Left renal pelvis (tissue), 4 donors: ENCODE measurements at regions not wholly inside any gene's neighbourhood (a gene's known extent, or its start where the extent isn't known, plus 50 kb on each side); places are given as distances from the start of the nearest gene placed in this dataset.
"Not testable (repeated sequence)": the region's sequence is repeated elsewhere in the genome, so short reads cannot be mapped to it uniquely, and the experiment has no call there.

Experiments used
- DNase-seq, 4 donors: peaks; one replicate each; pipeline ENCODE4 v3.0.0-alpha.2; 2013; ENCODE audit warnings: low read depth in 4 of 4, low spot score in 3 of 4

DNA sequence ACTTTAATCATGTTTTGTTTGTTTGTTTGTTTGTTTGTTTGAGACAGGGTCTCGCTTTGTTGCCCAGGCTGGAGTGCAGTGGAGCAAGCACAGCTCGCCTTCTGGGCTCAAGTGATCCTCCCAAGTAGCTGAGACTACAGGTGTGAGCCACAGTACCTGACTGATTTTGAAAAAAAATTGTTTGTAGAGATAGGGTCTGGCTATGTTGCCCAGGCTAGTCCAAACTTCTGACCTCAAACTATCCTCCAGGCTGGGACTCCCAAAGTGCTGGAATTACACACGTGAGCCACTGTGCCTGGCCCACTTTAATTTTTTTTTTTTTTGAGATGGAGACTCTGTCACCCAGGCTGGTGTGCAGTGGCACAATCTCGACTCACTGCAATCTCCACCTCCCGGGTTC lies 74.8 kb upstream of the CLDN5 start:
- no peak for DNase-seq

DNA sequence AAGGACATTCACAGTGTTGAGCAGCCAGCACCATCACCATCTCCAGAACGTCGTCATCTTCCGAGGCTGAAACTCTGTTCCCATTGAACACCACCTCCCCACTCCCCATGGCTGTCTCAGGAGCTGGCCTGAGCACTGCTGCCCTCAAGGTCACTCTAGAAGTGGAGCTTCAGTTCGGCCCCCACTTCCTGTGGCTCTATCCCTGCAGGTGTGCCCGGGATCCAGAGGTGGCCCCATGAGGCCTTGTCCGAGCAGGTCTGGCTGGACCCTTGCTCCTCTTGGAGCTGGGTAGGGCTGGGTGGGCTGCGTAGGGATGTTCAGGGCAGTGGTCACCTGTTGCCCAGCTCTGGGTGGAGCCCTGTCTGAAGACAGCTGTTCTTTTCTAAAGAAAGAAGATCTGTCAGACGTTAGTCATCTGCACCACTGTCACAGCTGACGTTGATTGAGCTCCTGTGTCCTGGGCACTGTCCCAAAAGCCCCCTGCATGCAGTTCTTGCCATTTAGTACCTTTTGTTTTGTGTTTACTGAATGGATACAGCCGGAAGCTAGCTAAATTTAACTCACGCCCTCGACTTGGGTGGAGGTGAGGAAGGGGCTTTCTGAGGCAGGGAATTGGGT lies 75.5 kb upstream of the CLDN5 start:
- no peak for DNase-seq

GRCh38 chr22:19603346-19603745 lies 79.1 kb upstream of the CLDN5 start:
- DNase-seq, result not testable (repeated sequence)

DNA sequence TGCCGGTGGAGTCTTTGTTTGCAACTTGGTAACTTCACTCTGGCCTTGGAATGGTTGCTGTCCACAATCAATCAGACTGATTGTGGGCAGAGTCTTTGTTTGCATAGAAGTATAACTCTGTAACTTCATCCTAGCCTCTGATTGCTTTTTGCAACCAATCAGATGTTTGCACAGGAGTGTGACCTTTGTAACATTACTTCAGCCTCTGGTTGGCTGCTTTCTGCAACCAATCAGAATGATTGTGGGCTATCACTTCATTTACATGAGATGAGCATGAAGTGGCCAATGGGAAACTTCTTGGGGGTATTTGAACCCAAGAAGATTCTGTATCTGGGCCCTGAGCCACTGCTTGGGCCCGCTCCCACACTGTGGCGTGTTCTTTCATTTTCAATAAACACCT lies 79.6 kb upstream of the CLDN5 start:
- DNase-seq, result no peak

- no peak for DNase-seq
These were observed 80.6 kb upstream of the CLDN5 start for GRCh38 chr22:19604711-19605268.

DNA sequence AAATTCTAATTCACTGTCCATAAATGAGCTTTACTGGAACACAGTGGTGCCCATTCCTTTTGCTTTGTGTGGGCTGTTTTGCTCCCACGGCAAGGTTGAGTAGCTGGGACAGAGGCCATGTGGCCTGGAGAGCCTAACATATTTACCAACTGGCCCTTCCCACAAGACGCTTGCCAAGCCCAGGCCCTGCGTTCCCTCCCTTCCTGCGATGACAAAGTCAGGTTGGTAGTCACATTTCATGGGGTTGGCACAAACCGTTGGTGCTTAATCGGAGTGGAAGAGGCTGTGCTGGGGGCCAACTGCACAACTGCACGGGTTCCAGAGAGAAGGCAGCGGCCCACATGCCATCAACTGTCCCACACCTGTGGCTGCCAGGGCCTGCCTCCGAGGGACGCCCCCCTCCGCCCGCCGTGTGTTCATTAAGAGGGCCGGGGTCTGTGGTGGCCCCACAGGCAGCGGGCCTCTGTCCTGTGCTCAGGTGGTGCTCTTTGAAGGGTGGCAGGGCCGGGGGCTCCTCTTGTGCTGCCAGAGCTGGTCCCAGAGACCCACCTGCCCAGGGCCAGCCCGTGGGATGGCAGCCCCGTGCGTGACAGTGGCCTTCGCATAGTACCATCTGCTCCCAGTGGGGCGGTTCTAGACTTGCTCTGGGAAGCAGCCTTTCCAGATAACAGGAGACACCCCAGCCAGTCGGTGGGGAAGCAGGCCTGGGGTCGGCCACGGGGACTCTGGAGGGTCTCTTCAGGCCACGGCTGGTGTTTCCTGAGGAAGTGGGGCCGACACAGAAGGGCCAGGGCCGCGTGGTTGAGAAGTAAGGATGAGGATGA lies 81.5 kb upstream of the CLDN5 start:
- no peak for DNase-seq

DNA sequence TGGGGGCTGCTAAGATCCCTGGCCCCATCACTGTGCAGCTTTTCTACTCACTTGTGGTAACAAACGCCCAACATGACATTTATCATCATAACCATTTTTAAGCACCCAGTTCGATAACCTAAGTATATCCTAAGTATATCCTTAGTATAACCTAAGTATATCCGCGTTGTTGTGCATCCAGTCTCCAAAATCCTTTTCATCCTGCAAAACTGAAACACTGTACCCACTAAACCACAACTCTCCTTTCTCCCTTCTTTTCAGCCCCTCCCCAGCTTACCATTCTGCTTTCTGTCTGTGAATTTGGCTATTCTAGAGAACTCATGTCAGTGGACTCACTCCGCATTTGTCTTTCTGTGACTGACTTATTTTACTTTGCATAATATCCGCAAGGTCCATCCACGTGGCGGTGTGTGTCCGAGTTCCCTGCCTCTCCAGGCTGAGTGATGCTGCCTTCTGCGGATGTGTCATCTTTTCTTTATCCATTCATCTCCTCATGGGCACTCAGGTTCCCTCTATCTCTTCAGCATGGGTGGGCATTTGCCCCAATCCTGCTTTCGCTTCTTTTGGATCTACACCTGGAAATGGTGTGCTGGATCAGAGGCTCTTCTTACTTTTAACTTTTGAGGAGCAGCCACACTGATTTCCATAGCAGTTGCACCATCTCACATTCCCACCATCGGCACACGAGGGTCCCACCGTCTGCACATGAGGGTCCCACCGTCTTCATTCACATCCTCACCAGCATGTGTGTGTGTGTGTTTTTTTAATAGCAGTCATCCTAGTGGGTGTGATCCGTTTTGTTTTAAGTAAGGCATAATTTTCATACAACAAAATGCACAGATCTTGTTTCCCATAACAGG lies 82.4 kb upstream of the CLDN5 start:
- no peak for DNase-seq

- no peak for DNase-seq
These were observed 83.2 kb upstream of the CLDN5 start for GRCh38 chr22:19607192-19608002.

DNA sequence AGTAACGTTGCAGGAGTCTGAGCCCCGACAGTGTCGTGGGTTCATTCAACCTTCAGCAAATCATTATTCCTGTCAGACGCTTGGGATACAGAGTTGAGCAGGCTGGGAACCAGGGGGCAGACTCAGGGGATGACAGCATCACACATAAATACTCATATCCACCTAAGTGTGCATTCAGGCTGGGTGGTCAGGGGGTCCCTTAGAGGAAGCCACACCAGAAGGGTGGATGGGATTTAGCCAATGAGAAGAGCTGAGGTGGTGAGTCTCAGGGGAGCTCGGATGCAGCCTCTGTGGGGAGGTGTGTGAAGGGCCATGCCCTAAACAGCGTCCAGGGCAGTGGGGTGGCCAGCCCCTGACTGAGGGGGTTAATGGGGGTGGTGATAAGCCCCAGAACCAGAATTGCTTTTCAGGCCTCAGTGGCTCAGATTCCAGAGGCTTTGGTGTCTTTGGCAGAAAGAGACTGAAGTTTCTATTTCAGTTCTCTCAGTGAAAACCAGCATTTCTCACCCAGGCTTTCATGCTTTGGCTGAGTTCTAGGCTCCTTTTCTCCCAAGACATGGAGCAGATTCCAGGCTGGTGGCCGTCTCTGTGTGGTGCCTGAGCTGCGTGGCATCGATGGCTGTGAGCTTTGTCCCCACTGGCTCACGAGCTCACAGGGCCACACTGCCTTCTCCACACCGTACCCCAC lies 83.9 kb upstream of the CLDN5 start:
- no peak for DNase-seq

- not testable (repeated sequence) for DNase-seq
These were observed 85.5 kb upstream of the CLDN5 start for GRCh38 chr22:19609753-19610152.

GRCh38 chr22:19610518-19611253 lies 86.5 kb upstream of the CLDN5 start:
- DNase-seq, result no peak

GRCh38 chr22:19611590-19611989 lies 87.4 kb upstream of the CLDN5 start:
- DNase-seq, result no peak

GRCh38 chr22:19612866-19613572 lies 88.8 kb upstream of the CLDN5 start:
- no peak for DNase-seq

- DNase-seq, result no peak
These were observed 90.3 kb upstream of the CLDN5 start for GRCh38 chr22:19614536-19614863.

DNA sequence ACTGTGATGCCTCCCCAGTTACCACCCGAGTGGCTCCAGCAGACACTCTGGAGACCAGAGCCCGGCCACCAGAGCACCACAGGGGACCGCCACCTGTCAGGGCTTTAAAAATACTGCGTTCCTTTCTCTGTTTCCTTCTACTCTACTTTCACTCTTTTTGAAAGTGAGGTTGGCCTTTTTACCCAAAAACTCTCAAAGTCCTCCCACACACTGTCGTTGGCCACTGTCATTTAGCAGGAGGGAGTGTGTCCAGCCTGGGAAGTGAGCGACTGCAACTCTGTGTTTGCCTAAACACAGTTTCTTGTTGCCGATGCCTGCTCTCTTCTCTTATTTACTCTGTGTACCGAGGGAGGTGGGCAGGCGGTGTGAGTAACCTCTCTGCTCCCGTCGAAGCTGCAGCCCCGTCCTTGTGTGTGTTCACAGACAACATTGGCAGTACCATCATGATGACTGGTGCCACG lies 90.8 kb upstream of the CLDN5 start:
- DNase-seq, result no peak

GRCh38 chr22:19615867-19616581 lies 91.8 kb upstream of the CLDN5 start:
- DNase-seq, result no peak

DNA sequence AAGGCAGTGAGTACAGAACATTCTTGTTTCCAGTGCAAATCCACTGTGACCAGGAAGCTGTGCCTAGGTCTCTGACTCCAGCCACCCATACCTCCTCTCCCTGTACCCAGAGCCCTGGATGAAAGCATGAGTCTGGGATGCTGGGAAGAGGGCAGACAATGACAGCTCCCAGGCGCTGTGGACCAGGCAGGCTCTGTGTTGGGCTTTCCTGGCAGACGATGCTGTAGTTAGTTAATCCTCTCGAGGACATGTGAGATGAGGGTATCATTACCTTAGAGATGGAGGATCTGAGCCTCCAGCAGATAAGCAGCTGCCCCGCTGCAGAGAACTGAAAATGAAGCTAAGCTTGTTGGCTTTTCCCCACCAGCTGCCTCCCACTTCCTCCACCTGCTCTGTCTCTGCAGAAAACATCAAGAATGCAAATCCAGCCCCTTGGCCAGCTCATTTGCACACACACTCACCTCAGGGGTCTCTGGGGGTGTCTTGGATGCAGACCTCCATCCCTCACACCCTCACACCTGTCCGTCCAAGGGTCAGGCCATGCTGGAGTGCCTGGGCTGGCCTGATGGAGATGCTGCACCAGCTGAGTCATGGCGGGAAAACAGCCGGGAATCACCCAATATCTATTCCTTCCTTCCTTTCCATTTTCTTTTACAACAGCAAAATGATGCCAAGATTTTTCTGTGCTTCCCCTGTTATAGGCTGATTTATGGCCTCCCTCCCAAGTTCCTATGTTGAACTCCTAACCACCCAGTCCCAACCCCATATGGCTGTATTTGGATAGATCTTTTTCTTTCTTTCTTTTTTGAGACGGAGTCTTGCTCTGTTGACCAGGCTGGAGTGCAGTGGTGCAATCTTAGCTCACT lies 94.9 kb upstream of the SEPTIN5 start:
- no peak for DNase-seq
